ENCODE measurements at regions not wholly inside any gene's neighbourhood (a gene's known extent, or its start where the extent isn't known, plus 50 kb on each side); places are given as distances from the start of the nearest gene placed in this dataset.

DNA sequence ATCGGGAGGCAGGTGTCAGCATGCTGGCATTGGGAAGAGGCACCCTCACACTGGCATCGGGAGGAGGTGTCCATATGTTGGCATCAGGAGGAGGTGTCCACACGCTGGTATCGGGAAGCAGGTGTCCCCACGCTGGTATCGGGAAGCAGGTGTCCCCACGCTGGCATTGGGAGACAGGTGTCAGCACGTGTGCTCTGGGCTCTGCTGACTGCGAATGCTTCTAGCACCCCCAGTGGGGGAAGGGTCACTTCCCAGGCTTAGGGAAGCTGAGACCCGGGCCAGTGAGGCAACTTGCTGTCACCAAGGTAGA, 92.5 kb upstream of the IKZF1 start:
- Mint-ChIP-seq H3K27ac (peak overlapping the region; percentile 92), H3K4me1 (ENCODE audit: low read depth) (peaks cover 98% of the 10 kb centered on the region), H3K27me3 (no peaks in the 10 kb centered on the region), H3K4me3 (peak overlapping the region; percentile 26), H3K9me3 (no peaks in the 10 kb centered on the region), H3K36me3 (ENCODE audit: low read depth) (no peaks in the 10 kb centered on the region)
- no peaks in the 10 kb centered on the region for H3K36me3 ChIP-seq (ENCODE audit: insufficient read depth, low read length)
- H3K27ac ChIP-seq (ENCODE audit: low read depth in 1 of 2, low read length in 2 of 2) = no peak overlapping the region
- H3K9me3 ChIP-seq (ENCODE audit: control insufficient read depth in 1 of 2, insufficient read depth in 1 of 2, low read length in 2 of 2) = peaks cover 0 to 7% of the 10 kb centered on the region in 2 experiments
- H3K4me3 ChIP-seq (ENCODE audit: low read length) = no peak overlapping the region
- TF ChIP-seq, protein P1, sequence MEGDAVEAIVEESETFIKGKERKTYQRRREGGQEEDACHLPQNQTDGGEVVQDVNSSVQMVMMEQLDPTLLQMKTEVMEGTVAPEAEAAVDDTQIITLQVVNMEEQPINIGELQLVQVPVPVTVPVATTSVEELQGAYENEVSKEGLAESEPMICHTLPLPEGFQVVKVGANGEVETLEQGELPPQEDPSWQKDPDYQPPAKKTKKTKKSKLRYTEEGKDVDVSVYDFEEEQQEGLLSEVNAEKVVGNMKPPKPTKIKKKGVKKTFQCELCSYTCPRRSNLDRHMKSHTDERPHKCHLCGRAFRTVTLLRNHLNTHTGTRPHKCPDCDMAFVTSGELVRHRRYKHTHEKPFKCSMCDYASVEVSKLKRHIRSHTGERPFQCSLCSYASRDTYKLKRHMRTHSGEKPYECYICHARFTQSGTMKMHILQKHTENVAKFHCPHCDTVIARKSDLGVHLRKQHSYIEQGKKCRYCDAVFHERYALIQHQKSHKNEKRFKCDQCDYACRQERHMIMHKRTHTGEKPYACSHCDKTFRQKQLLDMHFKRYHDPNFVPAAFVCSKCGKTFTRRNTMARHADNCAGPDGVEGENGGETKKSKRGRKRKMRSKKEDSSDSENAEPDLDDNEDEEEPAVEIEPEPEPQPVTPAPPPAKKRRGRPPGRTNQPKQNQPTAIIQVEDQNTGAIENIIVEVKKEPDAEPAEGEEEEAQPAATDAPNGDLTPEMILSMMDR (IDR thresholded peaks at IDR 0.05) = no peak
- no peak for DNase-seq
- ATAC-seq (ENCODE audit: poor library complexity) = no peak
- H3K27me3 ChIP-seq (ENCODE audit: control insufficient read depth in 1 of 2, insufficient read depth in 2 of 2, low read length in 2 of 2) = no peaks in the 10 kb centered on the region
- H3K4me1 ChIP-seq (ENCODE audit: insufficient read depth, low read length) = peaks cover 98% of the 10 kb centered on the region
- POLR2A ChIA-PET = interaction anchor here (1.0 kb wide), 2 partner anchors 55 to 157 kb away, joined by 3 to 4 read pairs; no protein-coding TSS in a partner anchor
- CTCF ChIA-PET = interaction anchor here (0.9 kb wide), 1 partner anchor 23 kb away, joined by 3 read pairs; no protein-coding TSS in a partner anchor
- intact Hi-C loops (cut with DNase I, micrococcal nuclease) = no loop called here

DNA sequence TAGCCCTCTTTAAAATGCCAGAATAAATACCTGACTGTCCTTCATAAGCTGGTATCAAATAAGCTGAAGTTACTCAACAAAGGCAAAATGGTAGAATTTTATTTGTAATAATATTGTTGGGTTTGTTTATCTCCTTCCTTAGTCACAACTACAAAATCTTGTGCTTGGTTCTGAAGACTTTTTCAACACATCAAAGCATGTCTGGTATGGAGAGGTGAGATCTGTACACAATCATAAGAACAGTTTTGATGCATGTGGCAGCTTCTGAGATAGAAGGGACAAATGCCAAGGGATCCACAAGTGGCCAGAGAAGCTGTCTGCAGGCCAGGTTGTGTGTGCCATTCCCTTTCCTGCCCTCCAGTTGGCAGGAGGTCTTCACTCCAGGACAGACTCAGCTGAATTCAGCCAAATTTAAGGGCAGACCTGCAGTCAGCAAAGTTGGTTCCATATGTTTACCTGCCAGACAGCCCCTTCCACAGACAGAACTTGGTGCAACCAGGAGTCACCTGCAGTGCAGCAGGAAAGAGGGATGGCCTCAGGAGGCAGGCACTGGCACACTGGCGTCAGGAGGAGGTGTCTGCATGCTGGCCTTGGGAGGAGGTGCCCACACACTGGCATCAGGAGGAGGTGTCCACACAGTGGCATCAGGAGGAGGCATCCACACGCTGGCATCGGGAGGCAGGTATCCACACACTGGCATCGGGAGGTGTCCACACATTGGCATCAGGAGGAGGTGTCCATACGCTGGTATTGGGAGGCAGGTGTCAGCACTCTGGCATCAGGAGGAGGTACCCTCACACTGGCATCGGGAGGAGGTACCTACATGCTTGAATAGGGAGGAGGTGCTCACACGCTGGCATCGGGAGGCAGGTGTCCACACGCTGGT, 93.1 kb upstream of the IKZF1 start:
- CTCF ChIA-PET = interaction anchor here (0.8 to 1.8 kb wide), 3 partner anchors 15 to 158 kb away, joined by 3 to 4 read pairs (median 3); no protein-coding TSS in a partner anchor
- Mint-ChIP-seq H3K4me1 (ENCODE audit: low read depth) (peaks cover 98% of the 10 kb centered on the region), H3K4me3 (peak overlapping the region; percentile 26), H3K27me3 (no peaks in the 10 kb centered on the region), H3K36me3 (ENCODE audit: low read depth) (no peaks in the 10 kb centered on the region), H3K9me3 (no peaks in the 10 kb centered on the region), H3K27ac (peak overlapping the region; percentile 92)
- TF ChIP-seq, protein P1 (IDR thresholded peaks at IDR 0.05) = no peak
- DNase-seq (no peak), ATAC-seq (ENCODE audit: poor library complexity) (no peak)
- no peaks in the 10 kb centered on the region for H3K36me3 ChIP-seq (ENCODE audit: insufficient read depth, low read length)
- intact Hi-C loops (cut with DNase I, micrococcal nuclease) = loop anchor here in 1 of 2 experiments (2.0 kb wide), 1 partner anchor 17 kb away; no protein-coding TSS in a partner anchor
- H3K4me3 ChIP-seq (ENCODE audit: low read length) = no peak overlapping the region
- H3K27ac ChIP-seq (ENCODE audit: low read depth in 1 of 2, low read length in 2 of 2) = no peak overlapping the region
- POLR2A ChIA-PET = interaction anchor here (0.7 to 2.6 kb wide), 9 partner anchors 15 to 134 kb away, joined by 3 to 15 read pairs (median 4); no protein-coding TSS in a partner anchor
- H3K4me1 ChIP-seq (ENCODE audit: insufficient read depth, low read length) = peaks cover 98% of the 10 kb centered on the region
- no peaks in the 10 kb centered on the region for H3K27me3 ChIP-seq (ENCODE audit: control insufficient read depth in 1 of 2, insufficient read depth in 2 of 2, low read length in 2 of 2)
- peaks cover 0 to 4% of the 10 kb centered on the region in 2 experiments for H3K9me3 ChIP-seq (ENCODE audit: control insufficient read depth in 1 of 2, insufficient read depth in 1 of 2, low read length in 2 of 2)

DNA sequence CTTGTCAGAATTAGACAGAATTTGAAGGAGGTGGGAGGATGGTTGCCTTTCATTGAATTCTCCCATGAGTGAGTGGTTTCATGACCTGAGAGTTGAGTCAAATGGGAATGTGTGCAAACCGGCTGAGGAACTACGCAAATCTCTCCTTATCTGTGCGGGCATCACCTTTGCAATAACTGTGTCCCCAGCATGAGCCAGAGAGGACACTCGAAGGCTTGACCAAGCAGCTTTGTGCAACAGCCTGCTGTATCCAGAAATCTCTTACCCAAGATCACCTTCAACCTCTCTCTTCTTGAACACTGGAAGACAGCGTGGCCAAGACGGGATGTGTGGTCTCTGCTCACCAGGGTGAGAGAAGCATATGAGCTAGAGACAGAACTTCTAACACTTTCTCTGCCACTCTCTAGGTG, 93.8 kb upstream of the IKZF1 start:
- Histone ChIP-seq H3K27me3 (ENCODE audit: control insufficient read depth in 1 of 2, insufficient read depth in 2 of 2, low read length in 2 of 2) (no peaks in the 10 kb centered on the region), H3K9me3 (ENCODE audit: control insufficient read depth in 1 of 2, insufficient read depth in 1 of 2, low read length in 2 of 2) (peaks cover 0 to 4% of the 10 kb centered on the region in 2 experiments), H3K4me3 (ENCODE audit: low read length) (no peak overlapping the region), H3K27ac (ENCODE audit: low read depth in 1 of 2, low read length in 2 of 2) (no peak overlapping the region), H3K36me3 (ENCODE audit: insufficient read depth, low read length) (no peaks in the 10 kb centered on the region), H3K4me1 (ENCODE audit: insufficient read depth, low read length) (peaks cover 95% of the 10 kb centered on the region)
- no peaks in the 10 kb centered on the region for H3K27me3 Mint-ChIP-seq
- H3K4me1 Mint-ChIP-seq (ENCODE audit: low read depth) = peaks cover 98% of the 10 kb centered on the region
- POLR2A ChIA-PET = interaction anchor here (0.7 to 2.6 kb wide), 9 partner anchors 16 to 135 kb away, joined by 3 to 15 read pairs (median 3); no protein-coding TSS in a partner anchor
- intact Hi-C loops (cut with DNase I, micrococcal nuclease) = loop anchor here in 1 of 2 experiments (2.0 kb wide), 1 partner anchor 18 kb away; no protein-coding TSS in a partner anchor
- TF ChIP-seq, protein P1 (IDR thresholded peaks at IDR 0.05) = no peak
- CTCF ChIA-PET = interaction anchor here (0.8 to 1.8 kb wide), 3 partner anchors 16 to 158 kb away, joined by 3 to 4 read pairs (median 3); no protein-coding TSS in a partner anchor
- peak overlapping the region; percentile 26 for H3K4me3 Mint-ChIP-seq
- H3K9me3 Mint-ChIP-seq = no peaks in the 10 kb centered on the region
- ATAC-seq (ENCODE audit: poor library complexity) (no peak), DNase-seq (peak in 2 of 14 experiments; percentile 33 to 38)
- no peaks in the 10 kb centered on the region for H3K36me3 Mint-ChIP-seq (ENCODE audit: low read depth)
- H3K27ac Mint-ChIP-seq = peak overlapping the region; percentile 92

Data from CD4-positive, alpha-beta T cell (primary cell).